ENCODE measurements at regions not wholly inside any gene's neighbourhood (a gene's known extent, or its start where the extent isn't known, plus 50 kb on each side); places are given as distances from the start of the nearest gene placed in this dataset.

- no TSS peak for BruUV-seq (replicated peaks)
- intact Hi-C loops (cut with micrococcal nuclease): no loop called here
- no peaks in the 10 kb centered on the region for H3K36me3 Mint-ChIP-seq (ENCODE audit: insufficient read depth, unreplicated experiment)
- H3K4me3 Mint-ChIP-seq (ENCODE audit: unreplicated experiment): no peak overlapping the region
- H3K27ac Mint-ChIP-seq (ENCODE audit: low read depth, unreplicated experiment): no peak overlapping the region
- CTCF ChIA-PET: interaction anchor here (1.5 kb wide), 1 partner anchor 12 kb away, joined by 6 read pairs; no protein-coding TSS in a partner anchor
- peaks cover 17% of the 10 kb centered on the region for H3K27me3 Mint-ChIP-seq (ENCODE audit: insufficient read depth, unreplicated experiment)
- no peaks in the 10 kb centered on the region for H3K9me3 Mint-ChIP-seq (ENCODE audit: unreplicated experiment)
- TF ChIP-seq, protein P1, sequence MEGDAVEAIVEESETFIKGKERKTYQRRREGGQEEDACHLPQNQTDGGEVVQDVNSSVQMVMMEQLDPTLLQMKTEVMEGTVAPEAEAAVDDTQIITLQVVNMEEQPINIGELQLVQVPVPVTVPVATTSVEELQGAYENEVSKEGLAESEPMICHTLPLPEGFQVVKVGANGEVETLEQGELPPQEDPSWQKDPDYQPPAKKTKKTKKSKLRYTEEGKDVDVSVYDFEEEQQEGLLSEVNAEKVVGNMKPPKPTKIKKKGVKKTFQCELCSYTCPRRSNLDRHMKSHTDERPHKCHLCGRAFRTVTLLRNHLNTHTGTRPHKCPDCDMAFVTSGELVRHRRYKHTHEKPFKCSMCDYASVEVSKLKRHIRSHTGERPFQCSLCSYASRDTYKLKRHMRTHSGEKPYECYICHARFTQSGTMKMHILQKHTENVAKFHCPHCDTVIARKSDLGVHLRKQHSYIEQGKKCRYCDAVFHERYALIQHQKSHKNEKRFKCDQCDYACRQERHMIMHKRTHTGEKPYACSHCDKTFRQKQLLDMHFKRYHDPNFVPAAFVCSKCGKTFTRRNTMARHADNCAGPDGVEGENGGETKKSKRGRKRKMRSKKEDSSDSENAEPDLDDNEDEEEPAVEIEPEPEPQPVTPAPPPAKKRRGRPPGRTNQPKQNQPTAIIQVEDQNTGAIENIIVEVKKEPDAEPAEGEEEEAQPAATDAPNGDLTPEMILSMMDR (IDR thresholded peaks at IDR 0.05; ENCODE audit: unreplicated experiment): no peak
- POLR2A ChIA-PET: no interaction called here
- H3K4me1 Mint-ChIP-seq (ENCODE audit: insufficient read depth, unreplicated experiment): no peaks in the 10 kb centered on the region
- DNase-seq (ENCODE audit: unreplicated experiment): no peak
Measured at GRCh38 chr9:93828331-93829097, 126.6 kb downstream of the BARX1 start.

- peak; percentile 31 for DNase-seq (ENCODE audit: unreplicated experiment)
- H3K36me3 Mint-ChIP-seq (ENCODE audit: insufficient read depth, unreplicated experiment): no peaks in the 10 kb centered on the region
- ChIA-PET POLR2A (no interaction called here), CTCF (interaction anchor here (0.8 to 1.5 kb wide), 2 partner anchors 11 to 30 kb away, joined by 3 to 6 read pairs; no protein-coding TSS in a partner anchor)
- H3K4me1 Mint-ChIP-seq (ENCODE audit: insufficient read depth, unreplicated experiment): no peaks in the 10 kb centered on the region
- H3K9me3 Mint-ChIP-seq (ENCODE audit: unreplicated experiment): no peaks in the 10 kb centered on the region
- H3K4me3 Mint-ChIP-seq (ENCODE audit: unreplicated experiment): no peak overlapping the region
- H3K27ac Mint-ChIP-seq (ENCODE audit: low read depth, unreplicated experiment): no peak overlapping the region
- no TSS peak for BruUV-seq (replicated peaks)
- intact Hi-C loops (cut with micrococcal nuclease): no loop called here
- TF ChIP-seq, protein P1 (IDR thresholded peaks at IDR 0.05; ENCODE audit: unreplicated experiment): peak; percentile 57
- H3K27me3 Mint-ChIP-seq (ENCODE audit: insufficient read depth, unreplicated experiment): peaks cover 9% of the 10 kb centered on the region
Measured at GRCh38 chr9:93827545-93828330, 127.4 kb downstream of the BARX1 start.

DNA sequence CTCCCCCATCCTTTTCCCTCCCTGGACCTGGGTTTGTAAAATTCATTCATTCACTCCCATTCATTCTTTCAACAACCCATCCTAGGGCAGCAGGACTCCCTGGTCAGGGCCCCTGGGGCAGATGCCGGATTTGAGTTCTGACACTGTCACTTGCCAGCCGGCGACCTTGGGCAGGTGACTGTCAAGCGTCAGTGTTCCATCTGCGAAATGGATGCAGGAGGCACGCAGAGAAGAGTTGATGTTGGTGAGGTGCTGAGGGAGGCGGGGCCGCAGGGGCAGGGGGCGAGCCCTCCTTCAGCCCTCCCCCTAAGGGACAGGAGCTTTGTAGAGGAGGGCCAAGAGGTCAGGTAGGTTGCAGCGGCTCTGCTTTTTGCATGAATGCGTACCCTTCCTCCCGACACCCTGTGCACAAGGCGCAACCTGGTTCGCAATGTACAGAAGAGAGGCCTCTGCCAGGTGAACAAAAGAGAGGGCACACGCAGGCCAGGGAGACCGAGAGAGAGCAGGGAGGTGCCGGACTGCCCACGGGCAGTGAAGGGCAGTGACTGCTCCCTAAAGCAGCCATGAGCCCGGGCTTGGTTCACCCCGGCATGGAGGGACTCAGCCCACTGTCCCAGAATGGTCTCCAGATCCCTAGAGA, 128.1 kb downstream of the BARX1 start:
- Mint-ChIP-seq H3K27me3 (ENCODE audit: insufficient read depth, unreplicated experiment) (peaks cover 7% of the 10 kb centered on the region), H3K4me3 (ENCODE audit: unreplicated experiment) (no peak overlapping the region), H3K27ac (ENCODE audit: low read depth, unreplicated experiment) (no peak overlapping the region), H3K36me3 (ENCODE audit: insufficient read depth, unreplicated experiment) (no peaks in the 10 kb centered on the region), H3K9me3 (ENCODE audit: unreplicated experiment) (no peaks in the 10 kb centered on the region), H3K4me1 (ENCODE audit: insufficient read depth, unreplicated experiment) (no peaks in the 10 kb centered on the region)
- TF ChIP-seq, protein P1 (IDR thresholded peaks at IDR 0.05; ENCODE audit: unreplicated experiment): no peak
- CTCF ChIA-PET: interaction anchor here (0.8 kb wide), 1 partner anchor 30 kb away, joined by 3 read pairs; no protein-coding TSS in a partner anchor
- POLR2A ChIA-PET: no interaction called here
- no peak for DNase-seq (ENCODE audit: unreplicated experiment)
- intact Hi-C loops (cut with micrococcal nuclease): no loop called here
- BruUV-seq (replicated peaks): no TSS peak

DNA sequence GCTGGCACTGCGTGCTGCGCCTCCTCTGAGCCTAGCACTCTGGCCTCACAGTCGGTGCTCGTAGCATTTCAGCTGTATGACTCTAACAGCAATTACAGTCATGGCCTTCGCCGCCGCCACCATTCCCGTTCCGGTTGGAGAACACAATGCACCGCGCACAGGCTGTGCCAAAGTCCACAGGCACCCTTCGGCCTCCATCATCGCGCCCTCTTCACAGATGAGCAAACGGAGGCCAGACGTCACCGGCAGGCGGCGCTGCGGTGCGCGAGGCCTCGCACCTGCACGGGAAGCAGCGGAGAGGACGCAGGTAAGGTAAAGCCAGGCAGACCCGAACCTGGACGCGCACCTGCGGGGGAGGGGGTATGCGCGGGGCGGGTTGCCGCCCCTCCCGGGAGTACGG, 128.9 kb downstream of the BARX1 start:
- H3K27me3 Mint-ChIP-seq (ENCODE audit: insufficient read depth, unreplicated experiment): peaks cover 14% of the 10 kb centered on the region
- TF ChIP-seq, protein P1 (IDR thresholded peaks at IDR 0.05; ENCODE audit: unreplicated experiment): peak; percentile 9
- no TSS peak for BruUV-seq (replicated peaks)
- no peaks in the 10 kb centered on the region for H3K36me3 Mint-ChIP-seq (ENCODE audit: insufficient read depth, unreplicated experiment)
- no peaks in the 10 kb centered on the region for H3K4me1 Mint-ChIP-seq (ENCODE audit: insufficient read depth, unreplicated experiment)
- H3K9me3 Mint-ChIP-seq (ENCODE audit: unreplicated experiment): no peaks in the 10 kb centered on the region
- DNase-seq (ENCODE audit: unreplicated experiment): no peak
- POLR2A ChIA-PET: no interaction called here
- no peak overlapping the region for H3K27ac Mint-ChIP-seq (ENCODE audit: low read depth, unreplicated experiment)
- intact Hi-C loops (cut with micrococcal nuclease): no loop called here
- no peak overlapping the region for H3K4me3 Mint-ChIP-seq (ENCODE audit: unreplicated experiment)
- CTCF ChIA-PET: no interaction called here

All from MCF 10A (cell line).